ENCODE measurements at regions not wholly inside any gene's neighbourhood (a gene's known extent, or its start where the extent isn't known, plus 50 kb on each side); places are given as distances from the start of the nearest gene placed in this dataset.

- TF ChIP-seq, protein P1, sequence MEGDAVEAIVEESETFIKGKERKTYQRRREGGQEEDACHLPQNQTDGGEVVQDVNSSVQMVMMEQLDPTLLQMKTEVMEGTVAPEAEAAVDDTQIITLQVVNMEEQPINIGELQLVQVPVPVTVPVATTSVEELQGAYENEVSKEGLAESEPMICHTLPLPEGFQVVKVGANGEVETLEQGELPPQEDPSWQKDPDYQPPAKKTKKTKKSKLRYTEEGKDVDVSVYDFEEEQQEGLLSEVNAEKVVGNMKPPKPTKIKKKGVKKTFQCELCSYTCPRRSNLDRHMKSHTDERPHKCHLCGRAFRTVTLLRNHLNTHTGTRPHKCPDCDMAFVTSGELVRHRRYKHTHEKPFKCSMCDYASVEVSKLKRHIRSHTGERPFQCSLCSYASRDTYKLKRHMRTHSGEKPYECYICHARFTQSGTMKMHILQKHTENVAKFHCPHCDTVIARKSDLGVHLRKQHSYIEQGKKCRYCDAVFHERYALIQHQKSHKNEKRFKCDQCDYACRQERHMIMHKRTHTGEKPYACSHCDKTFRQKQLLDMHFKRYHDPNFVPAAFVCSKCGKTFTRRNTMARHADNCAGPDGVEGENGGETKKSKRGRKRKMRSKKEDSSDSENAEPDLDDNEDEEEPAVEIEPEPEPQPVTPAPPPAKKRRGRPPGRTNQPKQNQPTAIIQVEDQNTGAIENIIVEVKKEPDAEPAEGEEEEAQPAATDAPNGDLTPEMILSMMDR (IDR thresholded peaks at IDR 0.05 in 8 of 11, conservative IDR thresholded peaks at IDR 0.05 in 3 of 11) = no peak
- TF ChIP-seq POLR2AphosphoS5 (IDR thresholded peaks at IDR 0.05) (no peak), POLR2A (IDR thresholded peaks at IDR 0.05) (no peak)
Measured at GRCh38 chrX:9253211-9253610, 211.6 kb upstream of the TBL1X start.
